ENCODE measurements at regions not wholly inside any gene's neighbourhood (a gene's known extent, or its start where the extent isn't known, plus 50 kb on each side); places are given as distances from the start of the nearest gene placed in this dataset.

- no peak for TF ChIP-seq POLR2A (IDR thresholded peaks at IDR 0.05)
- TF ChIP-seq CTCF (IDR thresholded peaks at IDR 0.05): no peak
These were observed 523.6 kb upstream of the KLF12 start for GRCh38 chr13:74657765-74658164.
